Activated CD4-positive, alpha-beta T cell treated with anti-CD3 and anti-CD28 coated beads, Interleukin-10, Interleukin-2, amounts not matched to agents 100 ng/mL and 50 ng/mL, durations not matched to agents 16 hours and 8 hours (primary cell): ENCODE measurements at regions not wholly inside any gene's neighbourhood (a gene's known extent, or its start where the extent isn't known, plus 50 kb on each side); places are given as distances from the start of the nearest gene placed in this dataset.

Experiments used
- DNase-seq: peaks from one replicate; pipeline ENCODE4 v3.0.0-alpha.2; 2020

DNA sequence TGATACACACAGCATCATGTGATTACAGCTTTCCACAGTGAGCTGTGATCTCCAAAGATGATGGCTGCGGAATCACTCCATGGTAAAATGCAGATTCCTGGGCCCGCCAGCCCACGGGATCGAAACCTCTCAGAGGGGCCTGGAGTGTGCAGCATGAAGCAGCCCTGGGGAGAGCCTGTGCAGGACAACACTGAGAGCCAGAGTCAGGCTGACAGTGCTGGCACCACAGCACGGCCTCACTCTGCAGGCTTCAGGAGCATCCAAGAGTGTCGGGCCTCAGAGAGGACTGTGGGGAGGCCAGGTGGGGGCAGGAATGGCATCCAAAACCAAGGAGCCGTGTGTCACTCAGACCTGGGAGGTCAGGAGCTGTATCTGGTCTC, 533.4 kb downstream of the TCERG1L start:
- DNase-seq: no peak

DNA sequence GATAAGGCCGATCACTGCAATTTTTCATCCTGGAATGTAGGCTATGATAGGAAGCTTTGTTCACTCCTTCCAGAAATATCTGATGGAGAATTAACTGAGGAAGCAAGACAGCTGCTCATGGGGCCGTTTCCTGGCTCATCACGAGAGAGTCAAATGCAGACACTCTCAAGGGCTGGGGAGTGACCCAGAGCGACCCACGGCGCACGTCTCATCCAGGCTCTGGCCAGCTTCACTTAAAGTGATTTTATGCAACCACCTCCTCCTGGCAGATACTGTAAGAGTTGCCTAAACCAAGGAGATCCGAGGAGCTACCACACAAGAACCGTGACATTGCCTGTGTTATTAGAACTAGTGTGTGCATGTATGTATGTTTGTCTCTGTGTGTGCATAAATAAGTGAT, 530.8 kb downstream of the TCERG1L start:
- no peak for DNase-seq

DNA sequence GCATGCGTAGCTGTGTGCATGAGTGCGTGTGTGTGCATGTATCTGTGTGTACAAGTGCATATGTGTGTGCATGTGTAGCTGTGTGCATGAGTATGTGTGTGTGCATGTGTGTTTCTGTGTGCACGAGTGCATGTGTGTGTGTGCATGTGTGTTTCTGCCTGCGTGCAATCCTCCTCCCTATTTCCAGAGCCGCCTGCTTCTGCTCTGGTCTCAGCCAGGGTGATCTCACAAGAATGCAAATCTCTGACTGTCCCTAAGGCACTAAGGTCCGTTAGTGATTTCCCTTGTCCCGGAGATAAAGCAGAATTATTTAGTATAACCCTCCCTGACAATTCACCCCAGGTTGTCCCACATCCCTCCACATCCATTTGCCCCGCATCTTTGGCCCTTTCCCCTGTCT, 530.3 kb downstream of the TCERG1L start:
- no peak for DNase-seq

- no peak for DNase-seq
Observed at GRCh38 chr10:130781623-130782022, 529.9 kb downstream of the TCERG1L start.

DNA sequence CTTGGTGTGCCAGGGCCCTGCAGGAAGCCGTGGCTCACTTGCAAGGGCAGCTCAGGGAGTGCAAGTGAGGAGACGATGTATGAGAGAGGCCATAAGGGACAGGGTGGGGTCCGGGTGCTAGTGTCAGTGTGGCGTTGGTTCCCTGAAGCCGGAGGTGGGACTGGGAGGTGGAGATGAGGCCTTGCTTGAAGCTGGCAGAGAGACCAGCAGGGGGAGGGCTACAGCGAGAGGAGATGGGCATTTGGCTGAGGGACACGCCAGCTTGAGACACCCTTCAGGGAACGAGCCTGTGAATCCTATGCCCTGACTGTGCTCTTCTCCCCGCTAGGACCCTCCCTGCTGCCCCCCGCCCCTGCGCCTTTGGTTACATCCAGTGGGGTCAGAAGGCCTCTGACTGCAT, 529.1 kb downstream of the TCERG1L start:
- no peak for DNase-seq

- no peak for DNase-seq
Observed at GRCh38 chr10:130784326-130784725, 527.2 kb downstream of the TCERG1L start.

- no peak for DNase-seq
Observed at GRCh38 chr10:130786365-130786966, 525.1 kb downstream of the TCERG1L start.

DNA sequence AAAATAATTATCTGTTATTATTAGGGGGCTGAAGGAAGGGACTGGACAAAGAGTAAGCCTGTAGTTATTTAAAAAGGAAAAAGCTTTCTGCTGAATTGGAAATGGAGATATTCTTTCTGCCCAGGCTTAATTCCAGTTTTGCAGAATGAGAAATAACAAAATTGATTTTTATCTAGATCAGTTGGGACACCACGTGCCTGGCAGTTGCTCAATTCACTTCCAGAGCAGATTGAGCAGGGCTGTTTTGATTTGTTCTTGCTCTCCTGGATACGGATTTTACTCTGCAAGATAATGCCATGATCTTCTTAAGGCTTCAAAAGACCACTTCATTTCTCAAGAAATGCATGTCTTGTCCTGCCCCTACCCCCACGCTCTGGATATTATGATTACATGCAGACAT, 524.3 kb downstream of the TCERG1L start:
- no peak for DNase-seq

- DNase-seq: no peak
Observed at GRCh38 chr10:130787821-130788220, 523.7 kb downstream of the TCERG1L start.

DNA sequence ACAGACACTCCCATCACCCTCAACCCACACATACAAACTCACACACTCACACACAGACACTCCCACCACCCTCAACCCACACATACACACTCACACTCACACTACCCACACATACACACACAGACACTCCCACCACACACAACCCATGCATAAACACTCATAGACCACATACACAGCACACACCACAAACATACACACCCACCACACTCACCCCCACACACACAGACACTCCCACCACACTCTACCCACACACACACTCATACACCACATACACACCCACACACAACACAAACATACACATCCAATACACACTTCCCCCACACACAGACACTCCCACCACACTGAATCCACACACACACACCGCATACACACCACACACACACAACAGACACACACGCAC, 521.2 kb downstream of the TCERG1L start:
- DNase-seq: no peak

GRCh38 chr10:130792096-130792845, 519.2 kb downstream of the TCERG1L start:
- no peak for DNase-seq

DNA sequence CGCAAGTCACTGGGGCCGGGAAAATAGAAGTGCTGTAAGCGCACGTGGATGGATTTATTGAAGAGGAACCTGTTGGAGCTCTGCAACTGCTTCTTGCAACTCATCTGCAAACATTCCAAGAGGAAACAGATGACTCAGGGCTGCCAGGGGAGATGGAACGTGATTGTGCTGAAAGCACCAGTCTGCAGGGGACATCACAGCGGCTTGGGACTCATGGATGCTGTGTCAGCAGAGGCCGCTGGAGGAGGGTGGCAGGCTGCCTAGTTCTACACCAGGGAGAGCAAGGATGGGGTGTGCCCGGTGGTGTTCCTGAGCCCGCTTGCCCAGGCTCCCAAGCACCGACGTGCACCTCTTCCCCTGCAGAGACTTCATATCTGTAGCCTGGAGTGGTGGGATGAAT, 515.7 kb downstream of the TCERG1L start:
- no peak for DNase-seq

DNA sequence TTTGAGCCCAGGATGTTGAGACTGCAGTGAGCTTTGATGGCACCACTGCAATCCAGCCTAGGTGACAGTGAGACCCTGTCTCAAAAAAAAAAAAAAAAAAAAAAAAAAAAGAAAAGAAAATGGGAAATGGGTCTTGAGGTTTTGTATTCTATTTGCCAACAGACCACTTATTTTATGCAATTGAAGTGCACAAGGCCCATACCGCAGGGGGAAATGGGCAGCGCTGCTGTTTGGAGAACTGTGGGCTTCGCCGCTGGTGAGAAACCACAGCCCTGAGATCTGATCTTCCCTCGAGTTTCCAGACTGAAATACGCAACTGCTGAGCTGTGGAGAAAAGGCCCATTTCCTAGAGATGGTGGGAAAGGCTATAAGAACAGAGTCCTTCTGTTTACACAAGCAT, 512.0 kb downstream of the TCERG1L start:
- no peak for DNase-seq

GRCh38 chr10:130800281-130800680, 511.2 kb downstream of the TCERG1L start:
- no peak for DNase-seq

DNA sequence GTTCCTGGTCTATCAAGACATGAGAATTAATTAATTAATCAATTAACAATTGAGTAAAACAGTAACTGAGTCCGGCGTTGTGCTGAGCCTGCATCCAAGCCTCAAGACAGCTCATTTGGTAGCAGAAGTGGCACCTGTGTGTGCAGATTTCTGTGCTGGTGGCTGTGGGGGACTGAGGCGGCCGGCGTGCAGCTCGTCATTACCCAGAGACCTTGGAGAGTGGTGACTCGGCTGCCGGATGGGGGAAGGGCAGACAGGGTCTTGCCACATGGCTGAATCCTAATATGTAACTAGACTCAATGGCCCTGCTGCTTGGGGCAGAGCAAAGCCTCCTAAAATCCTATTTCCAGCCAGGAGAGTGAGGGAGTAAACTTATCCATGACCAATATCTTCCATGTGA, 510.2 kb downstream of the TCERG1L start:
- no peak for DNase-seq

DNA sequence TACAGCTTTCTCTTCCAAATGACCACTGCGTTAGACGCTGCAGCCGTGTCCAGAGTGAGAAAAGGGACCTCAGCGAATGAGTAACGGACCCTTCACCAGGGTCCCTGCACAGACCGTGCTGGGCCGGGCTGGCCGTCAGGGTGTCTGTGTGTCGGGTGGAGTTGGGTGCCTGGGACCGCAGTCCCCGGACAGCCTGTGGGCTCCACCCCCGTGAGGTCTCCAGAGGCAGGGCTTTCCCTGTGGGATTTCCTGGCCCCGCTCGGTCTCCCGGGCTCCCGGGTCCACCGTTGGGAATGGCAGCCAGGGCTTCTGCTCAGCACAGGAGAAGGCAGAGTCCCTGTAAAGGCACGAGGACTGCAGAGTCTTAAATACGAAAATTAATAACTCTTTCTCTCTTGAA, 509.7 kb downstream of the TCERG1L start:
- DNase-seq: no peak

DNA sequence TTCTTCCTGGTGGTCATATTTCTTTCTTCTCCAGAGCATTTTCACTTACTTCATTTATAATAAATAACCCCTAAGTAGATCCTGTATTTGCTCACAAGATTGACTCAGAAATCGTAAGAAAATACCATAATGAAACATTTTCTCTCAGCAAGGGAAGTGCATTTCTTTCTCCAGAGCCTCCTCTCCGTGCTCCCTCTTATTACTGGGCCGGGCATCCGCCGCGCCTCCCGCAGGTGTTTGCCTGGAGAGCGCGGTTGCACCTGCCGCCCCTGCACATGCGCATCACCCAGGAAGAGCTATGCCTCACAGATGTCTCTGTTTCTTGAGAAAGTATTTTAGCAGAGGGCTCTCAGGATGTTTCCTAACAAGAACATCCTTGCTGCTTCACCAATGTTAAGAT, 509.2 kb downstream of the TCERG1L start:
- DNase-seq: no peak

- no peak for DNase-seq
Observed at GRCh38 chr10:130804281-130804680, 507.2 kb downstream of the TCERG1L start.

DNA sequence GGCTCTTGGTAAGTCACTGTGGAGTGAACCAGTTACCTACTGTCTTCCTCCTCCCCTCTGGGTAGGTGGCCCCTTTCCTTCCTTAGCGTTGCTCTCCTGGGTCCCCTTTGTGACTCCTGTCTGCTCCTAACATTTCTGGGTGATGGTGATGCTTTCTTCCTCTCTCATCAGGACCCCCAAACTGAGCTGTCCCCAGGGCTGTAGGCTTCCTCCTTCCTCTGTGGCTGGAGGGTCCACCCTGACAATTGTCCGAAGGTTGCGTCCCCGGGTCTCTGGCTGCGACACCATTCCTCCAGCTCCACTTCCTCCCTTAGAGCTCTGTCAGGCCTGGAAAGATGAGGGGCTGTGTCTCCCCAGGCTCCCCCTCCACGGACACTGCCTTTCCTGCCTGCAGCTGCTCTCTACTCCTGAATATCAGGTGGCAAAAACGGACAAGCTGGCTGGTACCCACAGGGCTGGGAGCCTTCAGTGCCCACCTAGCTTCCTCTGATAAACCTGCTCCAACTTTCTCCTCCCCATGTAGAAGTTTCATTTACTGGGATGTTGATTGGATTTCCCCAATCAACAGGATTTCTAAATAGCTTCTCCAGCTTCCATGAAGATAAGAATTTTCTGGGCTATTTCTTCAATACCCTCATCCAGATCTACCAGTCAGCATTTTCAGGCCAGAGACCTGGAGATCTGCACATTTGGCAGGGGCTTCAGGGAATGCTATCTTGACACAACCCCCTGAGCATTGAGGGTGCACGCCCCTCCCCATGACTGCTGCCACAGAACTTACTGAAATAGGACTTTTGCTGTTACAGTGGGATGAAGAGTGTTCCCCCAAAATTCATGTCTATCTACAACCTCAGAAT, 506.5 kb downstream of the TCERG1L start:
- no peak for DNase-seq

- DNase-seq: no peak
Observed at GRCh38 chr10:130805635-130806030, 505.9 kb downstream of the TCERG1L start.

DNA sequence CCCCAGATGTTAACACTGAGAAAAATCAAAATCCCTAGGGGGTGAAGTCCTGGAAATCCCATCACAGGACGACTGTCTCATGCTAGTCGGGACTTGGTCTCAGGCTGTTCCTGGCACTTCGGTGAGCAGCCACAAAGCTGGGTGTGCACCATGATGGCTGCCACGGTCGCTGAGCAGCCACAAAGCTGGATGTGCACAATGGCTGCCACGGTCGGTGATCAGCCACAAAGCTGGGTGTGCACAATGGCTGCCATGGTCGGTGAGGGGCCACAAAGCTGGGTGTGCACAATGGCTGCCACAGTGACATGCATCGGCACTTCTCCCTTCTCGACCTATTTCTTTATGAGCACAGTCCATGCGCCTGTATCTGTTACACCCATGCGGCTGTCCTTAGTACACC, 505.1 kb downstream of the TCERG1L start:
- no peak for DNase-seq

GRCh38 chr10:130807096-130807495, 504.4 kb downstream of the TCERG1L start:
- no peak for DNase-seq

DNA sequence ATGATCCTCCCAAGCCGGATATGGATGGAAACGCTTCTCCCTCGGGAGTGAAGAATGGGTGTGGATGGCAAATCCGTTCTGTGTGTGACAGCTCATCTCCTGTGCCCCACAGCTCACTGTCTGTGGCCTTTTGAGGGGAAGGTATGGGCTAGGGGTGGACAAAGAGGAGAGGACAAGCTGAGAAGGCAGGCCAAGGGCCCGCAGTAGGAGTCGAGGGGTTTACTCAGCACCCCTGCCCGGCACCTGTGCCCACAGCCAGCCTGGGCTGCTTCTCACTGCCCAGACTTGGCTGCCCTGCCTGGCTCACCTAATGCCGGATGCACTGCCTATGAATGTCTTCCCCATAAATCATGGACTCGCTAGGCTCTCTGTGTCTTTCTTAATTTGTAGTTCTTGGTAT, 503.8 kb downstream of the TCERG1L start:
- no peak for DNase-seq

DNA sequence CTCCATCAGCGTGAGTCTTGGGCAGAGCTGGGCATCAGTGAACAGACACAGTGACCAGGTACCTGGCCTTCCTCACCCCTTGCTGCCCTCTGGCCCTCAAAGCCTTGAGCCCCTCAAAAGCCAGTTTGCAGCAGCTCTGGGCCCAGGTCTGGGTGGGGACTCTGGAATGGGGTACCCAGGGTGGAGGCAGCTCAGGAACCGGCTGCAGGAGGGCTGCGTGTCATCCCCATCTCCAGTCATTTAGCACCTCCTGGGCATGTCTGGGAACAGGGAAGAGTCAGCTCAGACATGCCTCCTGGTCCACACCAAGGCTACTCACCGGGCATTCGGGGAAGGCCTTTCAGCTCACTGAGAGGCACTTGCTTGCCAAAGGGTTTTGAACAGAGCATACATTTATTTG, 503.3 kb downstream of the TCERG1L start:
- no peak for DNase-seq
